K562 (cell line): ENCODE measurements at regions not wholly inside any gene's neighbourhood (a gene's known extent, or its start where the extent isn't known, plus 50 kb on each side); places are given as distances from the start of the nearest gene placed in this dataset.

Experiments used
- ATAC-seq: fragments of 200-7000 bp; cut with Tn5 transposase; 3 replicates; pipeline ENCODE4 v1.9.1; 2020; ENCODE audit warnings: moderate library complexity
- BruUV-seq: library from RNA; stranded (reverse); fragments of 400-500 nt; replicated peaks from 2 replicates; lab custom pipeline; 2021; lab: Mats Ljungman, UMichigan
- CTCF ChIA-PET: fragments of 300-600 bp; formaldehyde crosslinking; extraction: SDS; loops from one replicate; lab custom pipeline; 2021; ENCODE audit warnings: low intra/inter-chr PET ratio; lab: Yijun Ruan, JAX
- POLR2A ChIA-PET: fragments of 300-600, 350-650 bp; sonication (Branson Sonifier 250); formaldehyde crosslinking; extraction: SDS; loops from one replicate; lab custom pipeline; 2021; ENCODE audit warnings: antibody characterized with exemption, inconsistent platforms; lab: Yijun Ruan, JAX
- DNase-seq, 4 experiments: peaks; one replicate each; pipeline versions ENCODE4 v3.0.0 to v3.0.0-alpha.2; 2011 to 2018; ENCODE audit warnings: low spot score in 3 of 4, mixed read lengths in 3 of 4; ENCODE audit errors: extremely low read depth in 1 of 4
- FAIRE-seq: peaks from 2 replicates; lab custom pipeline; 2011; peaks lifted over from hg19 to GRCh38; lab: Jason Lieb, UNC
- H2AFZ ChIP-seq: 2 replicates; pipeline ENCODE4 v1.6.0; 2011; ENCODE audit warnings: low read depth, low read length, control low read depth, inconsistent platforms
- H3K27ac ChIP-seq: fragments of 200-600 bp; 3 replicates; pipeline ENCODE4 v1.8.0; 2011; ENCODE audit warnings: low read depth, mild to moderate bottlenecking, control low read depth, inconsistent platforms, low read length, moderate library complexity, mixed read lengths; ENCODE audit errors: extremely low read depth
- H3K27me3 ChIP-seq, 2 experiments: fragments of 300-600 bp in 1 of 2; 2 replicates in 1 of 2; 3 replicates in 1 of 2; pipeline versions ENCODE4 v1.6.0 to v1.8.0; 2011; ENCODE audit warnings: inconsistent platforms in 2 of 2, low read length in 2 of 2, mild to moderate bottlenecking in 1 of 2, mixed read lengths in 1 of 2, moderate library complexity in 1 of 2; ENCODE audit not compliant: control insufficient read depth in 2 of 2, insufficient read depth in 2 of 2
- H3K36me3 ChIP-seq: fragments of 300-600 bp; 3 replicates; pipeline ENCODE4 v1.8.0; 2011; ENCODE audit warnings: mild to moderate bottlenecking, low read length, inconsistent platforms; ENCODE audit not compliant: control insufficient read depth, insufficient read depth
- H3K4me1 ChIP-seq, 2 experiments: fragments of 200-600 bp in 1 of 2; replicated peaks in 1 of 2; 2 replicates in 1 of 2; 3 replicates in 1 of 2; pipeline versions ENCODE4 v1.5.1 to v1.8.0; 2011; ENCODE audit warnings: inconsistent platforms in 2 of 2, low read length in 2 of 2, mild to moderate bottlenecking in 1 of 2, mixed read lengths in 1 of 2, moderate library complexity in 1 of 2; ENCODE audit not compliant: control insufficient read depth in 2 of 2, insufficient read depth in 2 of 2
- H3K4me2 ChIP-seq: 2 replicates; pipeline ENCODE4 v1.6.1; 2011; ENCODE audit warnings: low read length, control low read depth, inconsistent platforms, mixed read lengths; ENCODE audit not compliant: insufficient read depth
- H3K4me3 ChIP-seq: fragments of 200-600 bp; sonication (generic), shearing (Covaris generic); 2 replicates; pipeline ENCODE4 v1.5.1; 2016; ENCODE audit warnings: control low read depth, inconsistent platforms
- H3K79me2 ChIP-seq: fragments of 200-600 bp; 3 replicates; pipeline ENCODE4 v1.8.0; 2011; ENCODE audit warnings: low read length, inconsistent platforms; ENCODE audit not compliant: control insufficient read depth, insufficient read depth
- H3K9ac ChIP-seq, 2 experiments: 2 replicates each; pipeline versions ENCODE4 v1.6.0 to v1.6.1; 2011; ENCODE audit warnings: low read depth in 2 of 2, low read length in 2 of 2, control low read depth in 1 of 2, inconsistent platforms in 1 of 2, mild to moderate bottlenecking in 1 of 2, mixed read lengths in 1 of 2; ENCODE audit not compliant: insufficient read depth in 1 of 2
- H3K9me1 ChIP-seq: one replicate; pipeline ENCODE4 v1.6.0; 2011; ENCODE audit warnings: inconsistent platforms, mild to moderate bottlenecking, low read length, moderate library complexity; ENCODE audit not compliant: control insufficient read depth, insufficient read depth
- H3K9me3 ChIP-seq: replicated peaks from 2 replicates; pipeline ENCODE4 v1.5.1; 2011; ENCODE audit warnings: low read depth, low read length, inconsistent platforms; ENCODE audit not compliant: control insufficient read depth, insufficient read depth
- H4K20me1 ChIP-seq: replicated peaks from 2 replicates; pipeline ENCODE4 v1.6.1; 2011; ENCODE audit warnings: low read length, inconsistent platforms, mixed read lengths; ENCODE audit not compliant: control insufficient read depth, insufficient read depth
- ATF1 ChIP-seq, 2 experiments: fragments of 450-650 bp in 1 of 2; IDR thresholded peaks; 2 replicates each; pipeline ENCODE4 v1.6.1; 2016; ENCODE audit warnings: missing compliant biosample characterization in 1 of 2, missing genetic modification characterization in 1 of 2
- CEBPZ ChIP-seq: fragments of 150-350 bp; IDR thresholded peaks from 2 replicates; pipeline ENCODE4 v1.6.1; 2014; ENCODE audit warnings: low read depth, mild to moderate bottlenecking, low read length, borderline replicate concordance
- DPF2 ChIP-seq: fragments of 450-650 bp; IDR thresholded peaks from 2 replicates; pipeline ENCODE4 v1.6.1; 2016
- HNRNPK ChIP-seq: fragments of 200-400 bp; formaldehyde crosslinking; IDR thresholded peaks from one replicate; pipeline ENCODE4 v1.6.1; 2018; ENCODE audit warnings: mild to moderate bottlenecking, low read depth, low read length; ENCODE audit not compliant: poor library complexity, severe bottlenecking
- HOXB6 ChIP-seq: fragments of 250-450 bp; sonication (Bioruptor Pico); IDR thresholded peaks from 2 replicates; pipeline ENCODE4 v1.5.1; 2022; ENCODE audit warnings: mild to moderate bottlenecking, borderline replicate concordance
- MIER1 ChIP-seq: fragments of 450-650 bp; IDR thresholded peaks from 2 replicates; pipeline ENCODE4 v1.6.1; 2016; ENCODE audit warnings: antibody characterized with exemption, mild to moderate bottlenecking, low read depth
- RBM17 ChIP-seq: fragments of 200-400 bp; formaldehyde crosslinking; IDR thresholded peaks from 2 replicates; pipeline ENCODE4 v1.6.1; 2017; ENCODE audit warnings: low read depth, mild to moderate bottlenecking, low read length, borderline replicate concordance
- SIRT6 ChIP-seq: IDR thresholded peaks from one replicate; pipeline ENCODE4 v1.6.1; 2012; ENCODE audit warnings: low read depth, mild to moderate bottlenecking, control low read depth, inconsistent platforms, low read length, moderate library complexity
- SREBF2 ChIP-seq: sonication (generic); formaldehyde crosslinking; IDR thresholded peaks from 2 replicates; pipeline ENCODE4 v1.4.0; 2020; ENCODE audit warnings: mild to moderate bottlenecking, missing genetic modification reagents
- ZBTB49 ChIP-seq: sonication (generic); formaldehyde crosslinking; IDR thresholded peaks from 2 replicates; pipeline ENCODE4 v1.8.0; 2022; ENCODE audit warnings: missing genetic modification reagents, mild to moderate bottlenecking, borderline replicate concordance
- ZNF384 ChIP-seq: IDR thresholded peaks from 2 replicates; pipeline ENCODE4 v1.6.1; 2012; ENCODE audit warnings: low read depth, low read length, improper control_type of control experiment
- WGBS: fragments of 100-300 bp; shearing (Covaris generic); methylation state at CpG from one replicate; pipeline ENCODE4 v1.1.6; 2016; ENCODE audit warnings: low coverage, mixed read lengths; ENCODE audit not compliant: insufficient coverage; ENCODE audit errors: missing lambda C conversion rate; 5-methylcytosine and 5-hydroxymethylcytosine counted together
- in situ Hi-C: fragments of 300-500 bp; cut with MboI; formaldehyde crosslinking; loops from 4 replicates; pipeline ENCODE4 v1.15.0; 2018; ENCODE audit warnings: inconsistent platforms, mixed read lengths
- intact Hi-C: fragments of 100-400 bp; cut with micrococcal nuclease; formaldehyde crosslinking; loops from 2 replicates; pipeline ENCODE4 v1.14.2; 2022
- TF ChIP-seq, protein P1 (sequence below): fragments of 450-650 bp; IDR thresholded peaks from 2 replicates; pipeline ENCODE4 v1.6.1; 2014; ENCODE audit warnings: low read depth, mild to moderate bottlenecking, moderate library complexity, borderline replicate concordance
- TF ChIP-seq, protein P2 (sequence below): fragments of 450-650 bp; formaldehyde crosslinking; IDR thresholded peaks from 2 replicates; pipeline ENCODE4 v1.4.0; 2022; ENCODE audit warnings: missing genetic modification characterization

DNA sequence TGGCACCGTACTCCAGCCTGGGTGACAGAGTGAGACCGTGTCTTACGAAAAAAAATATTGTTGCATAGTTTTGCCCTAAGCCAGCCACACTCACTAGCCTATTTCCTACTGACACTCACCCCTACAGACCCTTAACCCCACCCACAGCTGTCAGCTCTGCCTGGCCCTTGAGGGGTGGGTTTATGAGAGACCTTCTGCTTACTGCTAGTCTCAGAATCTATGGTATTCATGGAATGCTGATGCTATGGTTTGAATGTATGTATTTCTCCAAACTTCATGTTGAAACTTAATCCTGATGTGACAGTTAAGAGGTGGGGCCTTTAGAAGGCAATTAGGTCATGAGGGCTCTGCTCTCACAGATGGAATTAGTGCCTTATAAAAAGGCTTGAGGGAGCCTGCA is 79.2 kb upstream of the LRCH1 start (continued):
- TF ChIP-seq HNRNPK = no peak
- no peak for TF ChIP-seq HOXB6 (CRISPR knock-in tag)
- no peak for TF ChIP-seq SIRT6
- no peak for TF ChIP-seq ZNF384

DNA sequence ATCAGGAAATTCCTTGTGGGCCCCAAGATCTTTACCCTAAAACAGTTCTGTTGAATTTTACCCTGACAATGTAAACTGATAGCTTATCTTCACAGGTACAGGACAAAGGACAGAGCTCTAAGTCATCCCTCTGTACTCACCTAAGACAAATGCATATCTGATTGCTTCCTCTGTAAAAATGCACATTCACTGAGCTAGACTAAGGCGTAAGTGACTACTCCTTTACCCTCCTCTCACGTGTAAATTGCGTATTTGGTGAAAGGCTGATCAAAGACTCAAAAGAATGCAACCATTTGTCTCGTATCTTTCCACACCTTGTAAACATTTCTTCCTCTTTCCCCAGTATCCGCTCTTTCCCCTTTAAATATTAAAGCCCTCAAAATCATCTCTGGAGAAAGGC is 80.6 kb upstream of the LRCH1 start:
- in situ Hi-C loops (no loop called here), intact Hi-C loops (no loop called here)
- H3K27ac ChIP-seq = no peak overlapping the region
- H3K9me1 ChIP-seq = no peaks in the 10 kb centered on the region
- no peaks in the 10 kb centered on the region for H3K9me3 ChIP-seq
- no TSS peak for BruUV-seq
- no peak for ATAC-seq
- no peak for FAIRE-seq
- no peaks in the 10 kb centered on the region for H3K36me3 ChIP-seq
- no peaks in the 10 kb centered on the region for H3K79me2 ChIP-seq
- no peak overlapping the region for H3K4me3 ChIP-seq
- no peaks in the 10 kb centered on the region; a peak in 1 of 5 replicates for H3K27me3 ChIP-seq
- ChIA-PET CTCF (no interaction called here), POLR2A (no interaction called here)
- no peaks in the 10 kb centered on the region; a peak in 1 of 5 replicates for H3K4me1 ChIP-seq
- DNase-seq = no peak
- WGBS = 13% methylated on average over 5 of the region's 5 CpGs
- no peak overlapping the region for H3K9ac ChIP-seq
- no peak overlapping the region for H2AFZ ChIP-seq
- no peaks in the 10 kb centered on the region for H4K20me1 ChIP-seq
- H3K4me2 ChIP-seq = no peak overlapping the region
- TF ChIP-seq RBM17 (no peak), ZBTB49 (CRISPR knock-in tag) (no peak), ATF1 (CRISPR knock-in tag; IDR thresholded peaks at IDR 0.05) (no peak), ATF1 (tag; IDR thresholded peaks at IDR 0.05) (no peak), SREBF2 (CRISPR knock-in tag) (no peak), DPF2 (no peak), CEBPZ (no peak), MIER1 (no peak)
- TF ChIP-seq, protein P1, sequence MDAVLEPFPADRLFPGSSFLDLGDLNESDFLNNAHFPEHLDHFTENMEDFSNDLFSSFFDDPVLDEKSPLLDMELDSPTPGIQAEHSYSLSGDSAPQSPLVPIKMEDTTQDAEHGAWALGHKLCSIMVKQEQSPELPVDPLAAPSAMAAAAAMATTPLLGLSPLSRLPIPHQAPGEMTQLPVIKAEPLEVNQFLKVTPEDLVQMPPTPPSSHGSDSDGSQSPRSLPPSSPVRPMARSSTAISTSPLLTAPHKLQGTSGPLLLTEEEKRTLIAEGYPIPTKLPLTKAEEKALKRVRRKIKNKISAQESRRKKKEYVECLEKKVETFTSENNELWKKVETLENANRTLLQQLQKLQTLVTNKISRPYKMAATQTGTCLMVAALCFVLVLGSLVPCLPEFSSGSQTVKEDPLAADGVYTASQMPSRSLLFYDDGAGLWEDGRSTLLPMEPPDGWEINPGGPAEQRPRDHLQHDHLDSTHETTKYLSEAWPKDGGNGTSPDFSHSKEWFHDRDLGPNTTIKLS = no peak
- TF ChIP-seq, protein P2, sequence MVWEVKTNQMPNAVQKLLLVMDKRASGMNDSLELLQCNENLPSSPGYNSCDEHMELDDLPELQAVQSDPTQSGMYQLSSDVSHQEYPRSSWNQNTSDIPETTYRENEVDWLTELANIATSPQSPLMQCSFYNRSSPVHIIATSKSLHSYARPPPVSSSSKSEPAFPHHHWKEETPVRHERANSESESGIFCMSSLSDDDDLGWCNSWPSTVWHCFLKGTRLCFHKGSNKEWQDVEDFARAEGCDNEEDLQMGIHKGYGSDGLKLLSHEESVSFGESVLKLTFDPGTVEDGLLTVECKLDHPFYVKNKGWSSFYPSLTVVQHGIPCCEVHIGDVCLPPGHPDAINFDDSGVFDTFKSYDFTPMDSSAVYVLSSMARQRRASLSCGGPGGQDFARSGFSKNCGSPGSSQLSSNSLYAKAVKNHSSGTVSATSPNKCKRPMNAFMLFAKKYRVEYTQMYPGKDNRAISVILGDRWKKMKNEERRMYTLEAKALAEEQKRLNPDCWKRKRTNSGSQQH = no peak
